WTC11 (cell line): ENCODE measurements at regions not wholly inside any gene's neighbourhood (a gene's known extent, or its start where the extent isn't known, plus 50 kb on each side); places are given as distances from the start of the nearest gene placed in this dataset.

ENCODE experiments used
- ATAC-seq: fragments of 200-7000 bp; cut with Tn5 transposase; 2 replicates; pipeline ENCODE4 v1.10.0; 2021; ENCODE audit warnings: mild to moderate bottlenecking, moderate library complexity
- CTCF ChIA-PET: fragments of 300-600 bp; sonication (Branson Sonifier 250); formaldehyde crosslinking; loops from one replicate; lab custom pipeline; 2021; ENCODE audit warnings: antibody characterized with exemption; lab: Charles Lee
- POLR2A ChIA-PET: fragments of 350-600 bp; sonication (Branson Sonifier 250); formaldehyde crosslinking; loops from one replicate; lab custom pipeline; 2021; ENCODE audit warnings: antibody characterized with exemption; lab: Charles Lee
- DNase-seq: peaks from one replicate; pipeline ENCODE4 v3.0.0; 2021; ENCODE audit warnings: low spot score
- H3K27ac Mint-ChIP-seq: 2 replicates; pipeline ENCODE4 v1.8.0; 2021; ENCODE audit warnings: mixed read lengths
- H3K27me3 Mint-ChIP-seq: 2 replicates; pipeline ENCODE4 v1.8.0; 2021; ENCODE audit warnings: low read depth, mild to moderate bottlenecking, moderate library complexity, mixed read lengths
- H3K36me3 Mint-ChIP-seq: 2 replicates; pipeline ENCODE4 v1.8.0; 2021; ENCODE audit warnings: mixed read lengths
- H3K4me1 Mint-ChIP-seq: 2 replicates; pipeline ENCODE4 v1.8.0; 2022; ENCODE audit warnings: mixed read lengths
- H3K4me3 Mint-ChIP-seq: 2 replicates; pipeline ENCODE4 v1.8.0; 2021; ENCODE audit warnings: mild to moderate bottlenecking, moderate library complexity, mixed read lengths
- H3K9me3 Mint-ChIP-seq: 2 replicates; pipeline ENCODE4 v1.8.0; 2021; ENCODE audit warnings: mixed read lengths
- ELF4 ChIP-seq: sonication (generic); formaldehyde crosslinking; IDR thresholded peaks from 2 replicates; pipeline ENCODE4 v1.8.1; 2022; ENCODE audit warnings: low read depth, mild to moderate bottlenecking, moderate library complexity, missing genetic modification reagents
- EMX1 ChIP-seq: fragments of 250-450 bp; sonication (Bioruptor Pico); IDR thresholded peaks from 2 replicates; pipeline ENCODE4 v1.8.0; 2021; ENCODE audit warnings: mild to moderate bottlenecking
- ESRRA ChIP-seq: sonication (generic); formaldehyde crosslinking; IDR thresholded peaks from 2 replicates; pipeline ENCODE4 v1.8.1; 2022; ENCODE audit warnings: mild to moderate bottlenecking, missing genetic modification reagents, borderline replicate concordance
- FOXJ3 ChIP-seq: sonication (generic); formaldehyde crosslinking; IDR thresholded peaks from 2 replicates; pipeline ENCODE4 v1.9.0; 2021; ENCODE audit warnings: missing genetic modification reagents, mild to moderate bottlenecking, borderline replicate concordance
- GTF2I ChIP-seq: fragments of 250-450 bp; sonication (Bioruptor Pico); conservative IDR thresholded peaks from 2 replicates; pipeline ENCODE4 v1.4.0; 2021; ENCODE audit warnings: mild to moderate bottlenecking
- KAT7 ChIP-seq: sonication (generic); formaldehyde crosslinking; IDR thresholded peaks from 2 replicates; pipeline ENCODE4 v1.8.1; 2023; ENCODE audit warnings: missing genetic modification reagents, mild to moderate bottlenecking, borderline replicate concordance
- MXD4 ChIP-seq: fragments of 250-450 bp; sonication (Bioruptor Pico); IDR thresholded peaks from 2 replicates; pipeline ENCODE4 v1.8.0; 2021; ENCODE audit warnings: mild to moderate bottlenecking, moderate library complexity, borderline replicate concordance
- NFATC4 ChIP-seq: fragments of 250-450 bp; sonication (Bioruptor Pico); IDR thresholded peaks from 2 replicates; pipeline ENCODE4 v1.9.0; 2021; ENCODE audit warnings: mild to moderate bottlenecking
- RELA ChIP-seq: sonication (generic); formaldehyde crosslinking; IDR thresholded peaks from 2 replicates; pipeline ENCODE4 v1.8.1; 2022; ENCODE audit warnings: missing genetic modification reagents, mild to moderate bottlenecking, borderline replicate concordance
- RORB ChIP-seq: fragments of 250-450 bp; sonication (Bioruptor Pico); IDR thresholded peaks from 2 replicates; pipeline ENCODE4 v1.9.0; 2021; ENCODE audit warnings: mild to moderate bottlenecking
- SOX15 ChIP-seq: fragments of 250-450 bp; sonication (Bioruptor Pico); IDR thresholded peaks from 2 replicates; pipeline ENCODE4 v1.9.0; 2021; ENCODE audit warnings: mild to moderate bottlenecking
- SP1 ChIP-seq: sonication (generic); formaldehyde crosslinking; conservative IDR thresholded peaks from 2 replicates; pipeline ENCODE4 v1.8.1; 2022; ENCODE audit warnings: missing genetic modification reagents
- ZNF121 ChIP-seq: sonication (generic); formaldehyde crosslinking; IDR thresholded peaks from 2 replicates; pipeline ENCODE4 v1.8.0; 2023; ENCODE audit warnings: missing genetic modification reagents
- ZNF396 ChIP-seq: fragments of 250-450 bp; sonication (Bioruptor Pico); IDR thresholded peaks from 2 replicates; pipeline ENCODE4 v1.8.0; 2021; ENCODE audit warnings: mild to moderate bottlenecking, moderate library complexity, borderline replicate concordance
- TF ChIP-seq, protein P1 (sequence below): sonication (generic); formaldehyde crosslinking; IDR thresholded peaks from 2 replicates; pipeline ENCODE4 v1.8.0; 2023; ENCODE audit warnings: missing genetic modification reagents, mild to moderate bottlenecking, borderline replicate concordance
- TF ChIP-seq, protein P2 (sequence below): sonication (generic); formaldehyde crosslinking; IDR thresholded peaks from 2 replicates; pipeline ENCODE4 v1.8.1; 2022; ENCODE audit warnings: mild to moderate bottlenecking, moderate library complexity, missing genetic modification reagents
- TF ChIP-seq, protein P3 (sequence below): sonication (generic); formaldehyde crosslinking; conservative IDR thresholded peaks from 2 replicates; pipeline ENCODE4 v1.8.1; 2023; ENCODE audit warnings: mild to moderate bottlenecking, low read depth, missing genetic modification reagents, moderate library complexity
- TF ChIP-seq, protein P4 (sequence below): sonication (generic); formaldehyde crosslinking; IDR thresholded peaks from 2 replicates; pipeline ENCODE4 v1.8.1; 2022; ENCODE audit warnings: missing genetic modification reagents, borderline replicate concordance
- TF ChIP-seq, protein P5 (sequence below): sonication (generic); formaldehyde crosslinking; IDR thresholded peaks from 2 replicates; pipeline ENCODE4 v1.8.1; 2023; ENCODE audit warnings: mild to moderate bottlenecking, missing genetic modification reagents
- TF ChIP-seq, protein P6 (sequence below): sonication (generic); formaldehyde crosslinking; IDR thresholded peaks from 2 replicates; pipeline ENCODE4 v1.8.1; 2023; ENCODE audit warnings: mild to moderate bottlenecking, missing genetic modification reagents, moderate library complexity

DNA sequence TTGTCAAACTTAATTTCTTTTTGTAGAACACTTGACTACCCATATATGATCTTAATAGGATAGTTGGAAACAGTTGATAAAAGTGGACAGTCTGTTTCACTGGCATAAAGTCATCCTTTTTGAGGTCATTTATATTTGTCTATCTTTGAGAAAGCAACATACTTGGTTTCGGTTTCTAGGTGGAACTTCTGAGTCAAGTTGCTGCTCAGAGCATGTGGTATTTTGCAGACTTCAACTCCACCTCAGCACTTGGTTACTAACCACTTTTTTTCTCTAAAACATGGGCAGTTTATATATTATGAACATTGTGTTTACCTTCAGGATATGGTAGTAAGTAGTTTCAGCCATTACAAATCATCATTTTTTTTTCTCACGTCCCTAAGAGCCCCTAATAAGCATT is 1749.0 kb upstream of the C9orf72 start:
- POLR2A ChIA-PET: no interaction called here

More for the DNA sequence above, 1749.0 kb upstream of the C9orf72 start:
- Mint-ChIP-seq H3K27ac (no peak overlapping the region), H3K4me1 (peaks cover 56% of the 10 kb centered on the region), H3K36me3 (peaks cover 10% of the 10 kb centered on the region), H3K4me3 (no peak overlapping the region), H3K27me3 (peaks cover 20% of the 10 kb centered on the region), H3K9me3 (peaks cover 8% of the 10 kb centered on the region)
- ATAC-seq (no peak), DNase-seq (no peak)
- TF ChIP-seq, protein P1, sequence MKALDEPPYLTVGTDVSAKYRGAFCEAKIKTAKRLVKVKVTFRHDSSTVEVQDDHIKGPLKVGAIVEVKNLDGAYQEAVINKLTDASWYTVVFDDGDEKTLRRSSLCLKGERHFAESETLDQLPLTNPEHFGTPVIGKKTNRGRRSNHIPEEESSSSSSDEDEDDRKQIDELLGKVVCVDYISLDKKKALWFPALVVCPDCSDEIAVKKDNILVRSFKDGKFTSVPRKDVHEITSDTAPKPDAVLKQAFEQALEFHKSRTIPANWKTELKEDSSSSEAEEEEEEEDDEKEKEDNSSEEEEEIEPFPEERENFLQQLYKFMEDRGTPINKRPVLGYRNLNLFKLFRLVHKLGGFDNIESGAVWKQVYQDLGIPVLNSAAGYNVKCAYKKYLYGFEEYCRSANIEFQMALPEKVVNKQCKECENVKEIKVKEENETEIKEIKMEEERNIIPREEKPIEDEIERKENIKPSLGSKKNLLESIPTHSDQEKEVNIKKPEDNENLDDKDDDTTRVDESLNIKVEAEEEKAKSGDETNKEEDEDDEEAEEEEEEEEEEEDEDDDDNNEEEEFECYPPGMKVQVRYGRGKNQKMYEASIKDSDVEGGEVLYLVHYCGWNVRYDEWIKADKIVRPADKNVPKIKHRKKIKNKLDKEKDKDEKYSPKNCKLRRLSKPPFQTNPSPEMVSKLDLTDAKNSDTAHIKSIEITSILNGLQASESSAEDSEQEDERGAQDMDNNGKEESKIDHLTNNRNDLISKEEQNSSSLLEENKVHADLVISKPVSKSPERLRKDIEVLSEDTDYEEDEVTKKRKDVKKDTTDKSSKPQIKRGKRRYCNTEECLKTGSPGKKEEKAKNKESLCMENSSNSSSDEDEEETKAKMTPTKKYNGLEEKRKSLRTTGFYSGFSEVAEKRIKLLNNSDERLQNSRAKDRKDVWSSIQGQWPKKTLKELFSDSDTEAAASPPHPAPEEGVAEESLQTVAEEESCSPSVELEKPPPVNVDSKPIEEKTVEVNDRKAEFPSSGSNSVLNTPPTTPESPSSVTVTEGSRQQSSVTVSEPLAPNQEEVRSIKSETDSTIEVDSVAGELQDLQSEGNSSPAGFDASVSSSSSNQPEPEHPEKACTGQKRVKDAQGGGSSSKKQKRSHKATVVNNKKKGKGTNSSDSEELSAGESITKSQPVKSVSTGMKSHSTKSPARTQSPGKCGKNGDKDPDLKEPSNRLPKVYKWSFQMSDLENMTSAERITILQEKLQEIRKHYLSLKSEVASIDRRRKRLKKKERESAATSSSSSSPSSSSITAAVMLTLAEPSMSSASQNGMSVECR: no peak
- TF ChIP-seq SP1 (CRISPR knock-in tag) (no peak), ESRRA (no peak), KAT7 (no peak), ZNF396 (CRISPR knock-in tag) (no peak), RELA (CRISPR knock-in tag) (no peak), ZNF121 (CRISPR knock-in tag) (no peak), RORB (CRISPR knock-in tag) (no peak), SOX15 (CRISPR knock-in tag) (no peak), ELF4 (no peak), NFATC4 (no peak), MXD4 (no peak), GTF2I (CRISPR knock-in tag) (no peak), FOXJ3 (no peak), EMX1 (CRISPR knock-in tag) (no peak)
- TF ChIP-seq, protein P2, sequence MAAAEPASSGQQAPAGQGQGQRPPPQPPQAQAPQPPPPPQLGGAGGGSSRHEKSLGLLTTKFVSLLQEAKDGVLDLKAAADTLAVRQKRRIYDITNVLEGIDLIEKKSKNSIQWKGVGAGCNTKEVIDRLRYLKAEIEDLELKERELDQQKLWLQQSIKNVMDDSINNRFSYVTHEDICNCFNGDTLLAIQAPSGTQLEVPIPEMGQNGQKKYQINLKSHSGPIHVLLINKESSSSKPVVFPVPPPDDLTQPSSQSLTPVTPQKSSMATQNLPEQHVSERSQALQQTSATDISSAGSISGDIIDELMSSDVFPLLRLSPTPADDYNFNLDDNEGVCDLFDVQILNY (CRISPR knock-in tag): no peak
- TF ChIP-seq, protein P3, sequence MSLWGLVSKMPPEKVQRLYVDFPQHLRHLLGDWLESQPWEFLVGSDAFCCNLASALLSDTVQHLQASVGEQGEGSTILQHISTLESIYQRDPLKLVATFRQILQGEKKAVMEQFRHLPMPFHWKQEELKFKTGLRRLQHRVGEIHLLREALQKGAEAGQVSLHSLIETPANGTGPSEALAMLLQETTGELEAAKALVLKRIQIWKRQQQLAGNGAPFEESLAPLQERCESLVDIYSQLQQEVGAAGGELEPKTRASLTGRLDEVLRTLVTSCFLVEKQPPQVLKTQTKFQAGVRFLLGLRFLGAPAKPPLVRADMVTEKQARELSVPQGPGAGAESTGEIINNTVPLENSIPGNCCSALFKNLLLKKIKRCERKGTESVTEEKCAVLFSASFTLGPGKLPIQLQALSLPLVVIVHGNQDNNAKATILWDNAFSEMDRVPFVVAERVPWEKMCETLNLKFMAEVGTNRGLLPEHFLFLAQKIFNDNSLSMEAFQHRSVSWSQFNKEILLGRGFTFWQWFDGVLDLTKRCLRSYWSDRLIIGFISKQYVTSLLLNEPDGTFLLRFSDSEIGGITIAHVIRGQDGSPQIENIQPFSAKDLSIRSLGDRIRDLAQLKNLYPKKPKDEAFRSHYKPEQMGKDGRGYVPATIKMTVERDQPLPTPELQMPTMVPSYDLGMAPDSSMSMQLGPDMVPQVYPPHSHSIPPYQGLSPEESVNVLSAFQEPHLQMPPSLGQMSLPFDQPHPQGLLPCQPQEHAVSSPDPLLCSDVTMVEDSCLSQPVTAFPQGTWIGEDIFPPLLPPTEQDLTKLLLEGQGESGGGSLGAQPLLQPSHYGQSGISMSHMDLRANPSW (CRISPR knock-in tag): no peak
- TF ChIP-seq, protein P4, sequence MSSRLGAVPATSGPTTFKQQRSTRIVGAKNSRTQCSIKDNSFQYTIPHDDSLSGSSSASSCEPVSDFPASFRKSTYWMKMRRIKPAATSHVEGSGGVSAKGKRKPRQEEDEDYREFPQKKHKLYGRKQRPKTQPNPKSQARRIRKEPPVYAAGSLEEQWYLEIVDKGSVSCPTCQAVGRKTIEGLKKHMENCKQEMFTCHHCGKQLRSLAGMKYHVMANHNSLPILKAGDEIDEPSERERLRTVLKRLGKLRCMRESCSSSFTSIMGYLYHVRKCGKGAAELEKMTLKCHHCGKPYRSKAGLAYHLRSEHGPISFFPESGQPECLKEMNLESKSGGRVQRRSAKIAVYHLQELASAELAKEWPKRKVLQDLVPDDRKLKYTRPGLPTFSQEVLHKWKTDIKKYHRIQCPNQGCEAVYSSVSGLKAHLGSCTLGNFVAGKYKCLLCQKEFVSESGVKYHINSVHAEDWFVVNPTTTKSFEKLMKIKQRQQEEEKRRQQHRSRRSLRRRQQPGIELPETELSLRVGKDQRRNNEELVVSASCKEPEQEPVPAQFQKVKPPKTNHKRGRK (CRISPR knock-in tag): no peak
- TF ChIP-seq, protein P5, sequence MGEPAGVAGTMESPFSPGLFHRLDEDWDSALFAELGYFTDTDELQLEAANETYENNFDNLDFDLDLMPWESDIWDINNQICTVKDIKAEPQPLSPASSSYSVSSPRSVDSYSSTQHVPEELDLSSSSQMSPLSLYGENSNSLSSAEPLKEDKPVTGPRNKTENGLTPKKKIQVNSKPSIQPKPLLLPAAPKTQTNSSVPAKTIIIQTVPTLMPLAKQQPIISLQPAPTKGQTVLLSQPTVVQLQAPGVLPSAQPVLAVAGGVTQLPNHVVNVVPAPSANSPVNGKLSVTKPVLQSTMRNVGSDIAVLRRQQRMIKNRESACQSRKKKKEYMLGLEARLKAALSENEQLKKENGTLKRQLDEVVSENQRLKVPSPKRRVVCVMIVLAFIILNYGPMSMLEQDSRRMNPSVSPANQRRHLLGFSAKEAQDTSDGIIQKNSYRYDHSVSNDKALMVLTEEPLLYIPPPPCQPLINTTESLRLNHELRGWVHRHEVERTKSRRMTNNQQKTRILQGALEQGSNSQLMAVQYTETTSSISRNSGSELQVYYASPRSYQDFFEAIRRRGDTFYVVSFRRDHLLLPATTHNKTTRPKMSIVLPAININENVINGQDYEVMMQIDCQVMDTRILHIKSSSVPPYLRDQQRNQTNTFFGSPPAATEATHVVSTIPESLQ (CRISPR knock-in tag): no peak
- TF ChIP-seq, protein P6, sequence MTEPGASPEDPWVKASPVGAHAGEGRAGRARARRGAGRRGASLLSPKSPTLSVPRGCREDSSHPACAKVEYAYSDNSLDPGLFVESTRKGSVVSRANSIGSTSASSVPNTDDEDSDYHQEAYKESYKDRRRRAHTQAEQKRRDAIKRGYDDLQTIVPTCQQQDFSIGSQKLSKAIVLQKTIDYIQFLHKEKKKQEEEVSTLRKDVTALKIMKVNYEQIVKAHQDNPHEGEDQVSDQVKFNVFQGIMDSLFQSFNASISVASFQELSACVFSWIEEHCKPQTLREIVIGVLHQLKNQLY (CRISPR knock-in tag): no peak
- CTCF ChIA-PET: no interaction called here
